HG02678 (cell line): ENCODE measurements at regions not wholly inside any gene's neighbourhood (a gene's known extent, or its start where the extent isn't known, plus 50 kb on each side); places are given as distances from the start of the nearest gene placed in this dataset.

Experiments
- ATAC-seq: cut with Tn5 transposase; IDR thresholded peaks from one replicate; pipeline ENCODE4 v1.9.1; 2021; ENCODE audit warnings: mild to moderate bottlenecking, moderate library complexity; ENCODE audit not compliant: unreplicated experiment

- ATAC-seq, result no peak
Measured at GRCh38 chr7:46486256-46487206, 565.5 kb upstream of the IGFBP3 start.

- no peak for ATAC-seq
Measured at GRCh38 chr7:46485481-46486065, 564.5 kb upstream of the IGFBP3 start.

GRCh38 chr7:46484906-46485305 lies 563.8 kb upstream of the IGFBP3 start:
- no peak for ATAC-seq

GRCh38 chr7:46480619-46481018 lies 559.5 kb upstream of the IGFBP3 start:
- ATAC-seq, result no peak

- no peak for ATAC-seq
Measured at GRCh38 chr7:46479680-46480079, 558.6 kb upstream of the IGFBP3 start.

GRCh38 chr7:46478046-46478445 lies 557.0 kb upstream of the IGFBP3 start:
- no peak for ATAC-seq

- no peak for ATAC-seq
Measured at GRCh38 chr7:46468753-46469356, 547.8 kb upstream of the IGFBP3 start.

GRCh38 chr7:46463170-46463569 lies 542.1 kb upstream of the IGFBP3 start:
- no peak for ATAC-seq

GRCh38 chr7:46461334-46461777 lies 540.3 kb upstream of the IGFBP3 start:
- ATAC-seq, result no peak

GRCh38 chr7:46459942-46460341 lies 538.9 kb upstream of the IGFBP3 start:
- no peak for ATAC-seq

- no peak for ATAC-seq
Measured at GRCh38 chr7:46454816-46455215, 533.7 kb upstream of the IGFBP3 start.

GRCh38 chr7:46452561-46453135 lies 531.6 kb upstream of the IGFBP3 start:
- no peak for ATAC-seq

- no peak for ATAC-seq
Measured at GRCh38 chr7:46451846-46452245, 530.8 kb upstream of the IGFBP3 start.

- no peak for ATAC-seq
Measured at GRCh38 chr7:46450886-46451285, 529.8 kb upstream of the IGFBP3 start.

GRCh38 chr7:46450425-46450824 lies 529.4 kb upstream of the IGFBP3 start:
- ATAC-seq, result no peak

- ATAC-seq, result no peak
Measured at GRCh38 chr7:46449743-46450142, 528.7 kb upstream of the IGFBP3 start.

GRCh38 chr7:46448478-46448877 lies 527.4 kb upstream of the IGFBP3 start:
- no peak for ATAC-seq

GRCh38 chr7:46446151-46446550 lies 525.1 kb upstream of the IGFBP3 start:
- no peak for ATAC-seq

- no peak for ATAC-seq
Measured at GRCh38 chr7:46444256-46444655, 523.2 kb upstream of the IGFBP3 start.

- no peak for ATAC-seq
Measured at GRCh38 chr7:46440186-46440585, 519.1 kb upstream of the IGFBP3 start.

- no peak for ATAC-seq
Measured at GRCh38 chr7:46432708-46433107, 511.6 kb upstream of the IGFBP3 start.
